KMS-11 (cell line): ENCODE measurements at regions not wholly inside any gene's neighbourhood (a gene's known extent, or its start where the extent isn't known, plus 50 kb on each side); places are given as distances from the start of the nearest gene placed in this dataset.

Experiments
- H2AFZ ChIP-seq: fragments of 200-600 bp; sonication (generic); 2 replicates; pipeline ENCODE4 v1.6.1; 2016; ENCODE audit warnings: antibody characterized with exemption, mixed run types, low read depth
- H3K27ac ChIP-seq: fragments of 200-600 bp; sonication (generic); 2 replicates; pipeline ENCODE4 v1.6.1; 2016; ENCODE audit warnings: mild to moderate bottlenecking, mixed run types
- H3K27me3 ChIP-seq: fragments of 200-600 bp; sonication (generic); 2 replicates; pipeline ENCODE4 v1.6.1; 2017; ENCODE audit warnings: mild to moderate bottlenecking, low read depth, mixed run types, moderate library complexity; ENCODE audit not compliant: insufficient read depth
- H3K36me3 ChIP-seq: fragments of 200-600 bp; sonication (generic); 2 replicates; pipeline ENCODE4 v1.6.1; 2017; ENCODE audit warnings: mild to moderate bottlenecking, mixed run types; ENCODE audit not compliant: insufficient read depth
- H3K4me1 ChIP-seq: fragments of 200-600 bp; sonication (generic); 2 replicates; pipeline ENCODE4 v1.6.1; 2016; ENCODE audit warnings: mild to moderate bottlenecking, low read depth, mixed run types; ENCODE audit not compliant: poor library complexity, severe bottlenecking
- H3K4me2 ChIP-seq: fragments of 200-600 bp; sonication (generic); 2 replicates; pipeline ENCODE4 v1.7.0; 2016; ENCODE audit warnings: mild to moderate bottlenecking, mixed run types
- H3K4me3 ChIP-seq: fragments of 200-600 bp; sonication (generic); IDR thresholded peaks from 2 replicates; pipeline ENCODE4 v1.6.1; 2017; ENCODE audit warnings: low read depth, low read length, mixed read lengths; ENCODE audit not compliant: insufficient read depth
- H3K79me2 ChIP-seq: fragments of 200-600 bp; sonication (generic); 2 replicates; pipeline ENCODE4 v1.6.1; 2016; ENCODE audit warnings: low read depth, mixed run types; ENCODE audit not compliant: insufficient read depth
- H3K9ac ChIP-seq: fragments of 200-600 bp; sonication (generic); 2 replicates; pipeline ENCODE4 v1.6.1; 2016; ENCODE audit warnings: mild to moderate bottlenecking, mixed run types
- H4K20me1 ChIP-seq: fragments of 200-600 bp; sonication (generic); 2 replicates; pipeline ENCODE4 v1.6.1; 2016; ENCODE audit warnings: mild to moderate bottlenecking, mixed run types; ENCODE audit not compliant: insufficient read depth
- CTCF ChIP-seq: fragments of 200-600 bp; sonication (generic); conservative IDR thresholded peaks from 2 replicates; pipeline ENCODE4 v1.6.1; 2017; ENCODE audit warnings: low read depth, mild to moderate bottlenecking, antibody characterized with exemption, low read length, moderate library complexity, mixed read lengths

DNA sequence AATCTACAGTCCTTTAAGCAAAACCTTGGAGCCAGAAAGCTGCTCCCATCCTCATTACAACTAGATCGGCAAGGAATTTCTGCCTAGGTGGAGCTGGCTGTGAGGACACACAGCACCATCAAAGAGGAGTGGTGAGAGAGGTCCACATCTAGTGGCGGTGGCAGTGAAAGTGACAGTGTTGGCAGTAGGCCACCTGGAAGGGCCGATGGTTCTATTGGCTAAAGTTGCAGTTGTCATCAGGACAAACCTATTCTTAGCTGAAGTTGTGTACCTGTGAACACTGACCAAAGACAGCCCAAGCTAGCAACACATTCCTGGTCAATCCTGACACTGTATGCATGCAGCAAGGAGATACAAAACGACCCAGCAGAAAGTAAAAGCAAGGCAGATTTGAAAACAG is 218.1 kb upstream of the CHAC2 start:
- Histone ChIP-seq H3K4me2 (no peak overlapping the region), H3K36me3 (no peaks in the 10 kb centered on the region), H3K27ac (no peak overlapping the region), H3K27me3 (no peaks in the 10 kb centered on the region), H3K79me2 (no peaks in the 10 kb centered on the region), H3K4me3 (no peak overlapping the region), H4K20me1 (no peaks in the 10 kb centered on the region), H3K4me1 (no peaks in the 10 kb centered on the region), H2AFZ (no peak overlapping the region), H3K9ac (no peak overlapping the region)
- no peak for TF ChIP-seq CTCF

- Histone ChIP-seq H3K4me3 (no peak overlapping the region), H2AFZ (no peak overlapping the region)
Observed at GRCh38 chr2:53545604-53546003, 222.0 kb upstream of the CHAC2 start.

DNA sequence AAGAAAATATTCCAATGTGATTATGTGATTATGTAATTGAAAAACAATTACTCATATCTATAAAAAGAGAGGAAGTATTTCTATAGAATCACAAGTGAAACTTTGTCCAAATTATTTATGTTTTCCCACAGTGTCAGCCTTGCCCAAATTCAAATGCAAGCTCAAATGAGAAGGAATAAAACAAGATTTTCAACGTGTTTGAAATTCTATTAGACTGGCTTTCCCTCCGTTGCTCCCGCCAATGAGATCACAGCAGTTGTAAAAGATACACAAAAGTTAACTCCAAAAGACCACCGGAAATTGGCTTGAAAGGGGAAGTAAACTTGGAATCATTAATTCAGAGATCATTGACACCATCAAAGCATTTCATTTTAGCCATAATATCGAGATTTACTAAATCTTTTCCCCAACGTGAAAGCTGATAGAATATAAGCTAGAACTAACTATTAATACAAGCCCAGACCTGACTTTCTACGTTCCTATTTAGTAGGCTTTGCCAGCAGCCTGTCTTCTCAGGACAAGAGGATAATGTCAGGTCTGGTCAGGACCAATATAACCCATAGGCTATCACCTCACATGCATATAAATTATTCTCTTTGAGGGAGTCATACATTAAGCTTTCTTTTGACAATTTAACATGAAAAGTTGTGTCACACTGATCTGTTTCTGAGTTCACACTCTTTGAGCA is 222.6 kb upstream of the CHAC2 start:
- no peaks in the 10 kb centered on the region for H4K20me1 ChIP-seq
- no peaks in the 10 kb centered on the region for H3K36me3 ChIP-seq
- no peaks in the 10 kb centered on the region for H3K4me1 ChIP-seq
- no peak overlapping the region for H2AFZ ChIP-seq
- no peak overlapping the region for H3K4me3 ChIP-seq
- H3K9ac ChIP-seq: no peak overlapping the region
- no peaks in the 10 kb centered on the region for H3K79me2 ChIP-seq
- no peak for TF ChIP-seq CTCF
- no peaks in the 10 kb centered on the region for H3K27me3 ChIP-seq
- no peak overlapping the region for H3K4me2 ChIP-seq
- no peak overlapping the region for H3K27ac ChIP-seq

More at GRCh38 chr2:53545604-53546003, 222.0 kb upstream of the CHAC2 start:
- no peak overlapping the region for H3K9ac ChIP-seq
- no peaks in the 10 kb centered on the region for H4K20me1 ChIP-seq
- H3K4me1 ChIP-seq: no peaks in the 10 kb centered on the region
- no peaks in the 10 kb centered on the region for H3K27me3 ChIP-seq
- no peak overlapping the region for H3K27ac ChIP-seq
- no peaks in the 10 kb centered on the region for H3K79me2 ChIP-seq
- no peak for TF ChIP-seq CTCF
- no peak overlapping the region for H3K4me2 ChIP-seq
- no peaks in the 10 kb centered on the region for H3K36me3 ChIP-seq

DNA sequence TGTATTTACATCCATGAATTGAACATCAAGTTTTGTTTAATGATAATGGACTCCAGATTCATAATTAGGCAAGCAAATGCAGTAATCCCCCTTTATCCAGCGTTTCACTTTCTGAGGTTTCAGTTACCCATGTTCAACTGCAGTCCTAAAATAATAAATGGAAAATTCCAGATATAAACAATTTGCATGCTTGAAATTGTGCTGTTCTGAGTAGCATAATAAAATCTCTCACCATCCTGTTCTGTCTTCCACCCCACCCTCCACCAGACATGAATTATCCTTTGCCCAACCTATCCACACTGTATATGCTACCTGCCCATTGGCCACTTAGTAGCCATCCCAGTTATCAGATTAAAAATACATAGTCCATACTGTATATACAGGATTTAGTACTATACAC is 224.5 kb upstream of the CHAC2 start:
- Histone ChIP-seq H3K9ac (no peak overlapping the region), H2AFZ (no peak overlapping the region), H3K4me1 (no peaks in the 10 kb centered on the region), H3K79me2 (no peaks in the 10 kb centered on the region), H3K27me3 (no peaks in the 10 kb centered on the region), H3K27ac (no peak overlapping the region), H3K36me3 (no peaks in the 10 kb centered on the region), H3K4me3 (no peak overlapping the region), H4K20me1 (no peaks in the 10 kb centered on the region), H3K4me2 (no peak overlapping the region)
- no peak for TF ChIP-seq CTCF
